Bone marrow (tissue), 2 donors: ENCODE measurements at regions not wholly inside any gene's neighbourhood (a gene's known extent, or its start where the extent isn't known, plus 50 kb on each side); places are given as distances from the start of the nearest gene placed in this dataset.
"Not testable (repeated sequence)": the region's sequence is repeated elsewhere in the genome, so short reads cannot be mapped to it uniquely, and the experiment has no call there.

Experiments used
- DNase-seq, 2 donors: peaks; one replicate each; lab custom pipeline; 2025; lab: John Stamatoyannopoulos, UW

DNA sequence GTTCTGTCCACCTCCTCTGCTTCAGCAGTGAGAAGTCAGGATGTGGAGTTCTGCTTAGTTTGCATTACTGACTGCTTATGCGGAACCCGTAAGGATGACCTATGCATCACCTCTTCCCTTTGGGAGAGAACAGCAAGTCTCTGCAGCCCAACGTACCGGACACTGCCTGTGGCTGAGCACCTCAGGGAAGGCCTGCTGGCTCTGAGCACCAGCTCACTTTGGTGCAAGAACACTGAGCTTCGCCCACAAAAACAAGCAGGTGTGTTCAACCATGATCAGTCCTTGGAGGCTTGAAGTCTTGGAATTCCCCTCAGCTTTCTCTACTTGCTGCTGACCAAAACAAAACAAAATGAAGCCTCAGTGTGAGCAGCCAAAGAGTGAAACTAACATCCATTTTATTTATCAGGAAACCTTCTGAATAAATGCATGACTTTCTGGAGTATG is 52.7 kb upstream of the NCK2 start:
- no peak for DNase-seq

DNA sequence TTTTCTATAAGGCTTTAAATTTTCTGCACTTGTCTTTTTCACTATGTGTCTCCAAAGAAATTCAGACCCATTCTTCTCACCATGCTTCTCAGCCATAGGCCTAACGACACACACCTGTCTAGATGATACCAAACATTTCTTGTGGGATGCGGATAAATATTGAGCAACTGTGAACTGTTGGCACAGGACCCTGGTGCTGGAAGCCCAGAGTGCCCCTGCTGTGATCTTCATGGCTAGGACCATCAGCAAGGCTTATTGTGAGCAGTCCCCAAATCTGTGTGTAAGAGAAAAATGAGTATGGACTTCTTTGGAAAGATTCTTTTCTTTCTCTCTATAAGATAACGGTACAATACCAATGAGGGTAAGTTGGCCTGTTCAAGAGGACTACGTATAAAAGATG is 54.1 kb upstream of the NCK2 start:
- no peak for DNase-seq

DNA sequence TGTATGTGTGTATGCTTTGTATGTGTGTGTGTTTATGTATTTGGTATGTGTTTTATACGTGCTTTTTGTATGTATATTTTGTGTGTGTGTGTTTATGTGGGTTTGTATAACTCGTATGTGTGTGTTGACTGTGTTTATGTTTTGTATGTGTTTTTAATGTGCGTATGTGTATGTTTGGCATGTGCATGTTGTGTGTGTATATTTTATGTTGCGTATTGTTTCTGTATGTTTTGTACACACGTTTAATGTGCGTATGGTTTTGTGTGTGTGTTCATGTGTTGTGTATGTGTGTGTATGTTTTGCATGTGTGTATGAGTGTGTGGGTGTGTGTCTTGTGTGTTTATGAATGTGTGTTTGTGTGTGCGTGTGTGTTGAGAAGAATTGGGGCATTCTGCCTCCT is 55.2 kb upstream of the NCK2 start:
- DNase-seq = no peak

GRCh38 chr2:105688946-105689345 is 55.8 kb upstream of the NCK2 start:
- no peak for DNase-seq

DNA sequence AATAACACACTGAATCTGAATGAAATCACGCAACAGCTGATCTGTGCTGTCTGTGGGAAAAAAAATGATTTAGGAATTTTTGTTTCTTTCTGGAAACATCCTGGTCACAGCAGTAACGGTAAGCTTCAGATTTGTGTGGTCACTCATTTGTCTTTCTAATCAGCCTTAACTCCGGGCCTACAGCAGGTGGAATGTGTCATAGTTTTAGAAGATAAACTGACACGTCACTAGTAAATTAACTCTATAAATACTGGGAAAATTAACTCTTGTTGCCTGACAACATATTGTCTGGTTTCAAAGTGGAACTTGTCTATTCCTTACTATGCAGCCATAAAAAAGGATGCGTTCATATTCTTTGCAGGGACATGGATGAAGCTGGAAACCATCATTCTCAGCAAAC is 58.1 kb upstream of the NCK2 start:
- DNase-seq = no peak

DNA sequence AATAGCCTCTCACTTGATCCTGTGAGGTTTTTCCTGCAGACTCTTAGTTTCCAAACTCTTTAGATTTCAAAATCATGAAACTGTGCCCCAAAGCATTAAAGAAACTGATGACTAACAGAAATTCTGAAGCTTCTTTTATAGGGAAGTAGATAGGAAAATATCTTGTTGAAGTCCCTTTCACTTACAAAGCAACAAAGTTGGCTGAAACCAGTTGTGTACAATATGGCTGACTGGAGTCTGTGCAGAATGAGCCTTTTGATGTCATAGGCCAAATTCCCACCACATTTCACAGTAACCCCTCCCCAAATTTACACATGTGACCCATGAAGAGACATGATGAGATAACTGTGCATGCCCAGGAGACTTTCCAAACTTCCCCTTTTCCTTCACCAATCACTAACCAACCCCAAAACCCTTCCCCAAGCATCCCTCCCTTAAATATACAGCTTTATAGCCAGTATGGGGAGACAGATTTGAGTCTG is 61.7 kb upstream of the NCK2 start:
- no peak for DNase-seq

GRCh38 chr2:105682401-105682800 is 62.3 kb upstream of the NCK2 start:
- no peak for DNase-seq

DNA sequence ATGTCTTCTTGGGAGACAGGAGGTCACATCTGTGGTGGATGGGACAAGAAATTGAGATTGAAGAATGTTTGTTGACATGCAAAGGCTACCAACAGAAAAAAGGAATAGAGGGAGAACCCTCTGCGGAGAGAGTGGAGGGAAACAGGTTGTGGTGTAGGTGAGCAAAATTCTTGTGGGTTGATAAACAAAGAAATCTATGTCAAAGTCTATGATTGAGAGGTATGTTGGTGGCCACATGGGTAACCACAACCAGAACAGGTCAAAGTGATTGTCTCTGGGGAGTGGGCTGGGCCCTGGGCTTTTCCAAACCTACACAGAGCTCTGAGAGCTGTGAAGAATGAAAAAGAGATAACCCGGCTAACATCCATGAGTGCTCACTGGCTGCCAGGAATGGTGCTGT is 62.8 kb upstream of the NCK2 start:
- no peak for DNase-seq

GRCh38 chr2:105680357-105680756 is 64.4 kb upstream of the NCK2 start:
- no peak for DNase-seq

- no peak for DNase-seq
These were observed 66.4 kb upstream of the NCK2 start for GRCh38 chr2:105678346-105678745.

GRCh38 chr2:105677901-105678300 is 66.8 kb upstream of the NCK2 start:
- no peak for DNase-seq

- no peak for DNase-seq
These were observed 68.9 kb upstream of the NCK2 start for GRCh38 chr2:105675841-105676240.

DNA sequence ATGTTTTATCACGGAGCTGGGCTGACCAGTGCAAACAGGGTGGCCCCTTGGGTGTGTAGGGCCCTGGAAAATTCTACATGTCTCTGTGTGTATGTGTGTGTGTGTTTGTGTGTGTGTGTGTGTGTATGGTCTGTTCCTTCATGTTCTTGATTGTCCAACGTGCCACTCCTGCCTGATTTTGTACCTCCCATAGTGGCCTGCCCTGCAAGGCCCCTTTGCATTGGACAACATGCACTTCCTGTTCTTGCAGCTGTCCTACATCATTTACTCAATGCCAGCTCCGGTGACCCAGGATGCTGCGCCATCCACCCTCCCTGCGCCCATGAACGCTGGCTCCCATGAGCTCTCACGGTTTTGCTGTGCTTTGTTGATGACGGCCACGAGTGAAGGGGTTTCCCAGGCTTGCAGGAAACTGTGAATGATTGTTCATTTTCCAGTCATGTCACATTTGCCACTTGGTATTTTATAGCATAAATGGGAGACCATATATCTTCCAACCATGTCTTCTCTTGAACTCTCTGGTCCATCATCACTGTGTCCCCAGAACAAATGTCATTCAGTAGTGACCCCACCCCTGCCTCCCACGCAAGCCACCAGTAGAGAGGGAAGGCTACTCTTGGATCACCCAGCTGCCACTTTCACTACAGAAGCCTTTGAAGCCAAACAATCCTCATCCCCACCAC is 69.7 kb upstream of the NCK2 start:
- DNase-seq = no peak

GRCh38 chr2:105674401-105674800 is 70.3 kb upstream of the NCK2 start:
- DNase-seq = no peak

GRCh38 chr2:105671156-105671555 is 73.6 kb upstream of the NCK2 start:
- DNase-seq = no peak

DNA sequence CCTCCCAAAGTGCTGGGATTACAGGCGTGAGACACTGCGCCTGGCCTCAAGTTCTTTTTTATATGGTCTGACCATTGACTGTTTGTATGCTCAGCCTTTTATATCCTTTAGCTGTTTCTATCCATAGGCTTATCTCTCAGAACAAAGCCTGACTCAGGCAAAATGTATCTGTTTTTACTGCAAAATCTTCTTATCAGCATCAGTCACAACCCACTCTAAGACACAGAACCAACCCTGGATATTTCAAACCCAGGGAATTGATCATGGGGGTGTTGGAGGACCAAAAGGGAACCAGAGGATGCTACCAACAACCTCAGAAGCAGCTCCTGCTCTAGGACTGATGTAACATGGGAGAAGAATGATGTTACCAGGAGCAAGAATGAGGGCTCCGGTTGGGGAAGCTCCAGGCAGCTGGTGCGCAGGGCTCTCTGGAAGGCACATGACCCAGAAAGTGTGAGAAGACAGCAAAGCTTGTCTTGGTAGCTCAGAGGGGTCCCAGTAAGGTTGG is 75.3 kb upstream of the NCK2 start:
- DNase-seq = no peak

DNA sequence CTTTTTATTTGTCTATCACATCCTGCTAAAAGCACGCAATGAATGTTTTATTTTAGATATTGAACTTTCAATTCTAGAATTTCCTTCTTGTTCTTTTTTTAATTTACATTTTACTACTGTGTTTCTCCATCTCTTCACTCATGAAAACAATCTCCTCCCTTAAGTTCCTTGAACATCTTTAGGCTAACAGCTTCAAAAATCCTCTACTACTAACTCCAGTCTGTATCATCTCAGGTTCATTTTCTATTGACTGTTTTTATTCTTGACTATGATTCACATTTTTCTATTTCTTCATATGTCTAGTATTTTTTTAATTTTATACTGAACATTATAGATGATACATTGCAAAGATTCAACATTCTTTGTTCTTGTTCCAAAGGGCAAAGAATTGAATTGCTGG is 79.2 kb upstream of the NCK2 start:
- no peak for DNase-seq

GRCh38 chr2:105660489-105660888 is 84.2 kb upstream of the NCK2 start:
- no peak for DNase-seq

DNA sequence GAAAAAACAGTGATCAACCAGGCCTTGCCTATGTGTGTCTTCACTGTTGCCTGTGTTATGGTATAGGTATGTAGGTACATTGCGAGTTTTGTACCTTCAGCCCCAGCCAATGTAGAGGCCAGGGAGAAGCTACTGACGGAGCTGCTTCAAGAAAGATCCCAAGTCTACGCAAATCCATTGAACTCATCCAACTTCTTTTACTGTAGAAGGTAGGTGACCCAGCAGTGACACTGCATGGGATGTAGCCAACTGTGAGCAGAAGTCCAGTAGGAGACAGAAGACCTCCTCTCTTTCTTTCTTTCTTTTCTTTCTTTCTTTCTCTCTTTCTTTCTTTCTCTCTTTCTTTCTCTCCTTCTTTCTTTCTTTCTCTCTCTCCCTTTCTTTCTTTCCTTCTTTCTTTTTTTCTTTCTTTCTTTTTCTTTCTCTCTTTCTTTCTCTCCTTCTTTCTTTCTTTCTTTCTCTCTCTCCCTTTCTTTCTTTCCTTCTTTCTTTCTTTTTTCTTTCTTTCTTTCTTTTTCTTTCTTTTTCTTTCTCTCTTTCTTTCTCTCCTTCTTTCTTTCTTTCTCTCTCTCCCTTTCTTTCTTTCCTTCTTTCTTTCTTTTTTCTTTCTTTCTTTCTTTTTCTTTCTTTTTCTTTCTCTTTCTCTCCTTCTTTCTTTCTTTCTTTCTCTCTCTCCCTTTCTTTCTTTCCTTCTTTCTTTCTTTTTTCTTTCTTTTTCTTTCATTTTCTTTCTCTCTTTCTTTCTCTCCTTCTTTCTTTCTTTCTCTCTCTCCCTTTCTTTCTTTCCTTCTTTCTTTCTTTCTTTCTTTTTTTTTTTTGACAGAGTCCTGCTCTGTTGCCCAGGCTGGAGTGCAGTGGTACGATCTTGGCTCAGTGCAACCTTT is 88.7 kb upstream of the NCK2 start:
- not testable (repeated sequence) for DNase-seq

- no peak for DNase-seq
These were observed 89.5 kb upstream of the NCK2 start for GRCh38 chr2:105655244-105655643.

DNA sequence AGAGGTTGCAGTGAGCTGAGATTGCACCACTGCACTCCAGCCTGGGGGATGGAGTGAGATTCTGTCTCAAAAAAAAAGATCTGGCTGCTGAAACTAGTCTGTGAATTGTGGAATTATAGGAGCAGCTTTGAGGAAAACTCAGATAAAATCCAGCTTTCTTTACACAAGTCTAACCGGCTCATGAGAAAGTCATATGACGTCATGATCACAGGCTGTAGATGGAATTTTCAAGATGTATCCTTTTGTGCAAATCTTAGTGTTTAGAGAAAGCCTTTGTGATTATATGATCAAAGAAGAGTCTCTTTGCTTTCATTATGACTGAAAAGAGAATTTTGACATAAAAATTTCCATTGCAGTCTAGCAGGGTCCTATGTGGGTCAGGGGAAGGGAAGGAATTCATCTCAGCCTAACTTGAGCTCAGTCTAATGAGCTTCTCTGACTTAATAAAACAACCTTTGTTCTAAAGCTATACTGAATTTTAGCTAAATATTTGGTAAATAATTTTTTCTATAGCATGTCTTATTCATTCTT is 90.2 kb upstream of the NCK2 start:
- no peak for DNase-seq

- no peak for DNase-seq
These were observed 91.4 kb upstream of the NCK2 start for GRCh38 chr2:105653302-105653701.
